ENCODE measurements at regions not wholly inside any gene's neighbourhood (a gene's known extent, or its start where the extent isn't known, plus 50 kb on each side); places are given as distances from the start of the nearest gene placed in this dataset.

DNA sequence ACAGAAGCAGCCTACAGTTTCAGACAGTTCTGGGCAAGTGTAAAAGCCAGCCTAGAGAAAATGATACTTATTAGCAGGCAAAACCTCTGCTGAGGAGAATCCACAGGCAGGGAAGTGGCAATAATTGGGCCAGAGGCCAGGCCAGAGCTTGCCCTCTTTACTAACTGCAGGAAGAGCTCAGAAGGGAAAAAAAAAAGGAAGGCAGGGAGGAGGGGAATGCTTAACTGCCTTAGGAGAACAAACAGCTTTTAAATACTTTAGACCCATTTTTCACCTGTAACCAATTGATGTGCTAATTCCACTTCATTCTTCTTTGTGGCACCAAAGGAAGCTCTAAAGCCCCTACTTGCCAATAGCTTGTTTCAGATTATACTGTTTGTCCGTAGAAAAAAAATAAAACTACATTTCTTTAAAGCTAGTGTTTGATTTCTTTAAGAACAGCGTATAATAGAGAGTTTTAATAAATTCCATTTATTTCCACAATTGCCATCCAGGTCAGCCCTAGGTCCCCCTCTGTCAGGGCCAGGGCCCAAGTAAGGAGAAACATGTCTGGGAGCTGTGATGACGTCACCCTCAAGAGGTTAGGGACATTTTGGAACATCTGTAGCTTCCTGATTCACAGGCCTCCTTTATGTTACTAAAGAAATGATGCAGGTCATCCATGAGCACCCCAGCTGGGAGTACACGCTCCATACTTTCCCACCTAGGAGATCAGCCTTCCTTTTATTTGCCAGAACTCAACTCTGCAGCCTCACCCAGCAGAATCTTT lies 384.3 kb downstream of the CDC5L start:
- no peak for DNase-seq

DNA sequence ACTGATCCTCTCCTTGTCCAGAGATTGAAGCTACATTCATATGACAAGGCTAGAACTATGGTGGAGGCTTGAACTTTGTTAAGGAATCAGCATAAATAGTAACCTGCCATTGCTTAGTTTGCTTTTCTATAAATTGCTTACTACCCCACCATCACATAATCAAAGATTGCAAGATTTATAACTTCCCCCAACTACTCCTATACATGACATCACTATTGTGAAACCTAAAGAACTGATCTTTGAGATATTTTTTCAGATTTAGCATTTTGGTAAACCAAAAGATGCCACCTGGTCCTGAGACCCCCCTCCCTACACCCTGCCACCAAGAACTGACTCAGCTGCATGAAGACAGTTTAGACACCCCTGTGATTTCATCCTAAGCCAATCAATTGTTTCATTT lies 385.3 kb downstream of the CDC5L start:
- no peak for DNase-seq

DNA sequence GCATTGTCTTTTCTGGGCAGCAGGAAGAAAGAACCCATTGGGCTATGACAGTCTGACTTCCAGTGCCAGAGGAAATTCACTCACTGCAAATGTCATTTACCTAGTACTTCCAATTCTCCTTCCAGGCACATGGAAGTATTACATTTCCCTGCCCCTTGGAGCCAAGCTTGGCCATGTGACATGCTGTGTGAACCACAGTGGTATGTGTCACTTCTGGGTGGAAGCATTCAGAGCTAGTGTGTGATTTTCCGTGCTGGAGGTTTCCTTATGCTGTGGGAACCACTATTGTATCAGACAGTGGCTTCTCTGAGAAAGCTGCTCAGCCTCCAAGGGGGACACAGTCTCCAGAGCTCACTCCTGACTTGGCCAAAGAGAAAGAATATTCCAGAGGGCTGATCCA lies 387.6 kb downstream of the CDC5L start:
- no peak for DNase-seq

DNA sequence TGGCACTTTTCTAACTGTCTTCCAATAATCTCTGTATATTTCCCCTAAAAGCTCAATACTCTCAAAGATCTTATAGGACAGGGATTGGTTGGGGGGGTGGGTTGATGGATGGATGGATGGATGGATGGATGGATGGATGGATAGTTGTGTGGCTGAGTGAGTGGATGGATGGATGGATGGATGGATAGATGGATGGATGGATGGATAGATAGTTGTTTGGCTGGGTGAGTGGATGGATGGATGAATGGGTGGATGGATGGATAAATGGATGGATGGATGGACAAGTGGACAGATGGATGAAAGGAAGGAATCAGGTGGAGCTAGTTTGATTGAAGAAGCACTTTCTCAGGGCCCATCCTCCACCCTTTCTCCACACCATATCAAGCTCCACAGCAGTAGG lies 388.8 kb downstream of the CDC5L start:
- no peak for DNase-seq

DNA sequence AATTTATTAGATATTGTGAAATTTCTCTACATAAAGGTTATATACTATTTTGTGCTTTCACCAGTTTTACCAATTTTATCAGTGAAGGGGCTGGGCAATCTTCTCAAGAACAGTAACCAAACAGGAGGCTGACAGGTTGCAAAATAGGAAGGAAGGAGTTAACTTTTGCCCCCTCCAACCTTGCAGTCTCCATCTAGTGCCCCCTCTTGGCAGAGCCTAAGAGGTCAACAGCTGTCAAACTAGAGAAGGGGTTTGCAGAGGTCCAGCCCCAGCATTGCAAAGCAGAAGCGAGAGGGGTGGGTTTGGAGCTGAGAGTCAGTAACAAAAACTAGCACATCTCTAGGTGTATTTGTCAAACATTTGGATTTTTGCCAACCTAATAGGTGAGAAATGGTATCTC lies 391.0 kb downstream of the CDC5L start:
- DNase-seq, result no peak

Data from OCI-M1 (cell line).